ENCODE measurements at regions not wholly inside any gene's neighbourhood (a gene's known extent, or its start where the extent isn't known, plus 50 kb on each side); places are given as distances from the start of the nearest gene placed in this dataset.

GRCh38 chr12:126644236-126645020 lies 1579.2 kb downstream of the AACS start (continued):
- no peak for TF ChIP-seq REST (IDR thresholded peaks at IDR 0.05; ENCODE audit: unreplicated experiment)
- no peak for TF ChIP-seq ZNF114 (CRISPR knock-in tag; IDR thresholded peaks at IDR 0.05)
- TF ChIP-seq, protein P1, sequence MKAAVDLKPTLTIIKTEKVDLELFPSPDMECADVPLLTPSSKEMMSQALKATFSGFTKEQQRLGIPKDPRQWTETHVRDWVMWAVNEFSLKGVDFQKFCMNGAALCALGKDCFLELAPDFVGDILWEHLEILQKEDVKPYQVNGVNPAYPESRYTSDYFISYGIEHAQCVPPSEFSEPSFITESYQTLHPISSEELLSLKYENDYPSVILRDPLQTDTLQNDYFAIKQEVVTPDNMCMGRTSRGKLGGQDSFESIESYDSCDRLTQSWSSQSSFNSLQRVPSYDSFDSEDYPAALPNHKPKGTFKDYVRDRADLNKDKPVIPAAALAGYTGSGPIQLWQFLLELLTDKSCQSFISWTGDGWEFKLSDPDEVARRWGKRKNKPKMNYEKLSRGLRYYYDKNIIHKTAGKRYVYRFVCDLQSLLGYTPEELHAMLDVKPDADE (IDR thresholded peaks at IDR 0.05): no peak
- no peak for TF ChIP-seq POLR2AphosphoS5 (IDR thresholded peaks at IDR 0.05; ENCODE audit: low read depth)
- TF ChIP-seq EZH2 (IDR thresholded peaks at IDR 0.05; ENCODE audit: low read depth, unreplicated experiment): no peak
- no peak for TF ChIP-seq NANOG (IDR thresholded peaks at IDR 0.05; ENCODE audit: borderline replicate concordance)
- TF ChIP-seq CREB1 (CRISPR knock-in tag; IDR thresholded peaks at IDR 0.05; ENCODE audit: low read depth): no peak

GRCh38 chr12:126648074-126648473 lies 1582.8 kb downstream of the AACS start:
- no peak overlapping the region for H3K4me2 ChIP-seq
- H3K9me3 Mint-ChIP-seq: peaks cover 96% of the 10 kb centered on the region
- no peaks in the 10 kb centered on the region; the same call in 1 of the 2 replicates for H3K36me3 ChIP-seq (ENCODE audit: insufficient read depth)
- H4K20me1 ChIP-seq (replicated peaks; ENCODE audit: insufficient read depth): no peaks in the 10 kb centered on the region
- no peaks in the 10 kb centered on the region for H3K4me1 ChIP-seq (ENCODE audit: insufficient read depth)
- H3F3A ChIP-seq (replicated peaks; ENCODE audit: low read depth): no peaks in the 10 kb centered on the region
- H3K36me3 Mint-ChIP-seq (ENCODE audit: low read depth): peaks cover 21% of the 10 kb centered on the region
- H3K79me2 ChIP-seq (replicated peaks; ENCODE audit: insufficient read depth): no peaks in the 10 kb centered on the region
- no peak overlapping the region for H3K27ac ChIP-seq (ENCODE audit: low read depth)
- no peak overlapping the region for H3K4me3 Mint-ChIP-seq
- DNase-seq (ENCODE audit: low spot score) (no peak), ATAC-seq (no peak)
- TF ChIP-seq ZNF331 (CRISPR knock-in tag; IDR thresholded peaks at IDR 0.05; ENCODE audit: low read depth) (no peak), NANOG (IDR thresholded peaks at IDR 0.05; ENCODE audit: borderline replicate concordance) (no peak), POLR2AphosphoS5 (IDR thresholded peaks at IDR 0.05; ENCODE audit: low read depth) (no peak)
- no peaks in the 10 kb centered on the region for H3K9me2 ChIP-seq (ENCODE audit: insufficient read depth)
- H3K27me3 ChIP-seq (ENCODE audit: insufficient read depth): no peaks in the 10 kb centered on the region
- H3K4me1 Mint-ChIP-seq: no peaks in the 10 kb centered on the region
- no peak overlapping the region for H3K4me3 ChIP-seq
- H2AFZ ChIP-seq: no peak overlapping the region
- H3K27ac Mint-ChIP-seq: no peak overlapping the region
- peaks cover 4% of the 10 kb centered on the region for H3K27me3 Mint-ChIP-seq (ENCODE audit: insufficient read depth, low read depth, poor library complexity)

GRCh38 chr12:126651133-126651532 lies 1585.9 kb downstream of the AACS start:
- no peaks in the 10 kb centered on the region; the same call in 1 of the 2 replicates for H3K36me3 ChIP-seq (ENCODE audit: insufficient read depth)
- no peaks in the 10 kb centered on the region for H3K9me2 ChIP-seq (ENCODE audit: insufficient read depth)
- peaks cover 96% of the 10 kb centered on the region for H3K9me3 Mint-ChIP-seq
- H3K36me3 Mint-ChIP-seq (ENCODE audit: low read depth): peaks cover 18% of the 10 kb centered on the region; the same call in 2 of the 3 replicates
- no peak for DNase-seq (ENCODE audit: low spot score)
- H3K4me1 Mint-ChIP-seq: no peaks in the 10 kb centered on the region
- no peaks in the 10 kb centered on the region for H4K20me1 ChIP-seq (replicated peaks; ENCODE audit: insufficient read depth)
- no peaks in the 10 kb centered on the region for H3K79me2 ChIP-seq (replicated peaks; ENCODE audit: insufficient read depth)
- no peaks in the 10 kb centered on the region for H3K4me1 ChIP-seq (ENCODE audit: insufficient read depth)
- ATAC-seq: no peak
- no peaks in the 10 kb centered on the region for H3K27me3 ChIP-seq (ENCODE audit: insufficient read depth)
- no peak overlapping the region for H3K4me3 ChIP-seq
- H3K4me3 Mint-ChIP-seq: no peak overlapping the region
- H3K4me2 ChIP-seq: no peak overlapping the region
- H3K27ac Mint-ChIP-seq: no peak overlapping the region
- no peaks in the 10 kb centered on the region for H3F3A ChIP-seq (replicated peaks; ENCODE audit: low read depth)
- no peak overlapping the region for H3K27ac ChIP-seq (ENCODE audit: low read depth)
- H3K27me3 Mint-ChIP-seq (ENCODE audit: insufficient read depth, low read depth, poor library complexity): no peaks in the 10 kb centered on the region
- no peak overlapping the region for H2AFZ ChIP-seq
- TF ChIP-seq POLR2AphosphoS5 (IDR thresholded peaks at IDR 0.05; ENCODE audit: low read depth) (no peak), CTCF (conservative IDR thresholded peaks at IDR 0.05; ENCODE audit: low read depth in 2 of 2) (no peak), JUNB (IDR thresholded peaks at IDR 0.05; ENCODE audit: unreplicated experiment) (no peak), ZNF331 (CRISPR knock-in tag; IDR thresholded peaks at IDR 0.05; ENCODE audit: low read depth) (no peak), CREB1 (CRISPR knock-in tag; IDR thresholded peaks at IDR 0.05; ENCODE audit: low read depth) (no peak), STAT1 (IDR thresholded peaks at IDR 0.05; ENCODE audit: unreplicated experiment) (no peak), EZH2 (IDR thresholded peaks at IDR 0.05; ENCODE audit: low read depth, unreplicated experiment) (no peak), EZH2phosphoT487 (IDR thresholded peaks at IDR 0.05; ENCODE audit: unreplicated experiment) (no peak), ZNF114 (CRISPR knock-in tag; IDR thresholded peaks at IDR 0.05) (no peak), NANOG (IDR thresholded peaks at IDR 0.05; ENCODE audit: borderline replicate concordance) (no peak)
- TF ChIP-seq, protein P1 (IDR thresholded peaks at IDR 0.05): no peak
